ENCODE measurements at regions not wholly inside any gene's neighbourhood (a gene's known extent, or its start where the extent isn't known, plus 50 kb on each side); places are given as distances from the start of the nearest gene placed in this dataset.

- H3K36me3 ChIP-seq (ENCODE audit: insufficient read depth, low read length), result no peaks in the 10 kb centered on the region
- H3K79me2 ChIP-seq (ENCODE audit: insufficient read depth, low read depth, low read length), result no peaks in the 10 kb centered on the region
- intact Hi-C loops (cut with micrococcal nuclease; ENCODE audit: unreplicated experiment), result no loop called here
- CTCF ChIA-PET (ENCODE audit: unreplicated experiment), result no interaction called here
- no peaks in the 10 kb centered on the region for H4K20me1 ChIP-seq (ENCODE audit: insufficient read depth, low read length)
- H3K9me2 ChIP-seq (ENCODE audit: insufficient read depth, low read length), result no peaks in the 10 kb centered on the region
- H3K4me3 ChIP-seq (ENCODE audit: low read depth, low read length, poor library complexity, severe bottlenecking), result no peak overlapping the region
- no peak for DNase-seq (ENCODE audit: low spot score)
- no peaks in the 10 kb centered on the region for H3K9me3 ChIP-seq (ENCODE audit: low read length)
- no TSS peak for BruUV-seq (replicated peaks)
- no peak overlapping the region for H2AFZ ChIP-seq (ENCODE audit: low read length)
- H3K27ac ChIP-seq (ENCODE audit: low read depth, low read length, poor library complexity, severe bottlenecking), result no peak overlapping the region
- H3K4me1 ChIP-seq (ENCODE audit: insufficient read depth, low read length, poor library complexity, severe bottlenecking), result no peaks in the 10 kb centered on the region
- TF ChIP-seq EZH2phosphoT487 (IDR thresholded peaks at IDR 0.05; ENCODE audit: borderline replicate concordance, low read depth, low read length) (no peak), CTCF (conservative IDR thresholded peaks at IDR 0.05; ENCODE audit: low read length) (no peak)
- POLR2A ChIA-PET, result no interaction called here
- H3K4me2 ChIP-seq (ENCODE audit: low read length), result no peak overlapping the region
Observed at GRCh38 chr9:88738709-88739108, 203.7 kb downstream of the NXNL2 start.

DNA sequence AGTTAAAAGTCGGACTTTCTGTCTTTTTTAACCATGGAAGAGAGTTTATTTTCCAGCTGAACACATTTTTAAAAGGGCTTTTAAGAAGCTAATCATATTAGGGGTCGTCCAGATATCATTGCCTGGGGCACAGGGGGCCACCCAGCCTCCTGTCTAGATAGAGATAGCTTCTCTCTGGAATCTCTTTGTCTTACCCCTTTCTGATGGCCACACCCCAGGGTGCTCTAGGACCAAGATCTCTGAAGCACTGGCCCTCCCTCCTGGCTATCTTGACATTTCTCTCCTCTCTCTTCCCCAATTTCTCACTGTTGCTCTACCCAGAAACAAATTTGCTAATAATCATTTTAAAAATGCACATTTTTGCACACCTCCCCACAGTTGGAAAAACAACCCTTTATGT is 204.4 kb downstream of the NXNL2 start:
- no TSS peak for BruUV-seq (replicated peaks)
- H3K36me3 ChIP-seq (ENCODE audit: insufficient read depth, low read length), result no peaks in the 10 kb centered on the region
- H3K9me3 ChIP-seq (ENCODE audit: low read length), result no peaks in the 10 kb centered on the region
- TF ChIP-seq CTCF (conservative IDR thresholded peaks at IDR 0.05; ENCODE audit: low read length), result no peak
- TF ChIP-seq EZH2phosphoT487 (IDR thresholded peaks at IDR 0.05; ENCODE audit: borderline replicate concordance, low read depth, low read length), result no peak
- no peaks in the 10 kb centered on the region for H3K79me2 ChIP-seq (ENCODE audit: insufficient read depth, low read depth, low read length)
- intact Hi-C loops (cut with micrococcal nuclease; ENCODE audit: unreplicated experiment), result no loop called here
- no peaks in the 10 kb centered on the region for H3K4me1 ChIP-seq (ENCODE audit: insufficient read depth, low read length, poor library complexity, severe bottlenecking)
- no peak for DNase-seq (ENCODE audit: low spot score)
- no peaks in the 10 kb centered on the region for H3K9me2 ChIP-seq (ENCODE audit: insufficient read depth, low read length)
- ChIA-PET POLR2A (no interaction called here), CTCF (ENCODE audit: unreplicated experiment) (no interaction called here)
- no peak overlapping the region for H3K4me3 ChIP-seq (ENCODE audit: low read depth, low read length, poor library complexity, severe bottlenecking)
- H3K27ac ChIP-seq (ENCODE audit: low read depth, low read length, poor library complexity, severe bottlenecking), result no peak overlapping the region
- no peak overlapping the region for H2AFZ ChIP-seq (ENCODE audit: low read length)
- no peaks in the 10 kb centered on the region for H4K20me1 ChIP-seq (ENCODE audit: insufficient read depth, low read length)
- H3K4me2 ChIP-seq (ENCODE audit: low read length), result no peak overlapping the region

DNA sequence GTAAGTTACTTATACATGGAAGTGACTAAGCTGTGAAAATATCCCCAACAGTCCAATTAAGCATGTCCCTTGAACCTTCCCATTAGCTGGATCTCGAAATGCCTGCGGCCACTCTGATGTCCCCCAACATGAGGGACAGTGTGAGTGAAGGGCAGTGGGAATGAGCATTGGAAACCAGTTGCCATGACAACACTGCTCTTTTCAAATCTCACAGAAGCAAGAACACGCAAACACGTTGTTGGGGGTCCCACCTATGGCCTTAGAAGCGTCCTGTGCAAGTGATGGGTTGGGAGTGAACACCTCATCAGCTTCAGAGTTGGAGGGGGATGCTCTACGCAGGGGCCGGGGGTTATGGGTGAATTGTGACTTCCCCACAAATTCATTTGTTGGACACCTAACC is 205.9 kb downstream of the NXNL2 start:
- H3K4me2 ChIP-seq (ENCODE audit: low read length), result no peak overlapping the region
- no TSS peak for BruUV-seq (replicated peaks)
- no peaks in the 10 kb centered on the region for H3K9me3 ChIP-seq (ENCODE audit: low read length)
- intact Hi-C loops (cut with micrococcal nuclease; ENCODE audit: unreplicated experiment), result loop anchor here (5.0 kb wide), 3 partner anchors 149 to 789 kb away; no protein-coding TSS in a partner anchor
- no peaks in the 10 kb centered on the region for H3K4me1 ChIP-seq (ENCODE audit: insufficient read depth, low read length, poor library complexity, severe bottlenecking)
- H3K79me2 ChIP-seq (ENCODE audit: insufficient read depth, low read depth, low read length), result no peaks in the 10 kb centered on the region
- H3K27ac ChIP-seq (ENCODE audit: low read depth, low read length, poor library complexity, severe bottlenecking), result no peak overlapping the region
- H4K20me1 ChIP-seq (ENCODE audit: insufficient read depth, low read length), result no peaks in the 10 kb centered on the region
- CTCF ChIA-PET (ENCODE audit: unreplicated experiment), result no interaction called here
- H3K9me2 ChIP-seq (ENCODE audit: insufficient read depth, low read length), result no peaks in the 10 kb centered on the region
- DNase-seq (ENCODE audit: low spot score), result no peak
- POLR2A ChIA-PET, result no interaction called here
- no peak overlapping the region for H2AFZ ChIP-seq (ENCODE audit: low read length)
- no peak overlapping the region for H3K4me3 ChIP-seq (ENCODE audit: low read depth, low read length, poor library complexity, severe bottlenecking)
- H3K36me3 ChIP-seq (ENCODE audit: insufficient read depth, low read length), result no peaks in the 10 kb centered on the region
- TF ChIP-seq CTCF (conservative IDR thresholded peaks at IDR 0.05; ENCODE audit: low read length), result no peak
- no peak for TF ChIP-seq EZH2phosphoT487 (IDR thresholded peaks at IDR 0.05; ENCODE audit: borderline replicate concordance, low read depth, low read length)

Data from OCI-LY7 (cell line).